ENCODE measurements at regions not wholly inside any gene's neighbourhood (a gene's known extent, or its start where the extent isn't known, plus 50 kb on each side); places are given as distances from the start of the nearest gene placed in this dataset.

DNA sequence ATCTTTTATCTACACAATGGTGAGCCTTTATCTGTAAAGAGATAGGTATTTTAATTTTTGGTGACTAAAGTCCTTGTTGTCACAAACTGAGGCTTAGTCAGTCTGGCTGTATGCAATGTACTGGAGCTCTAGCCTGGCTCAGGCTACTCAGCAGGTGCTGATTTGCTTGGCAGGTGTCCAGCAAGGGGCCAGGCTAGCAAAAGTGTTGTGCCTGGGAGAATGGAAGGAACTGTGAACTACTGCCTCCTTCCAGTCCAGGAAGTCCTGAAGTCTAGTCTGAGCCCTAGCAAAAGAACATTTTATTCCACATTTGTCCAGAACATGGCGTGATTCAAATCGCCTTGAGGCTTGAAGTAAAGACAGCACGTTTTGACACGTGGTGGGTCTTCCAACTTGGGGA lies 260.5 kb downstream of the CCDC85A start:
- DNase-seq (ENCODE audit: extremely low read depth, low read depth), result no peak

DNA sequence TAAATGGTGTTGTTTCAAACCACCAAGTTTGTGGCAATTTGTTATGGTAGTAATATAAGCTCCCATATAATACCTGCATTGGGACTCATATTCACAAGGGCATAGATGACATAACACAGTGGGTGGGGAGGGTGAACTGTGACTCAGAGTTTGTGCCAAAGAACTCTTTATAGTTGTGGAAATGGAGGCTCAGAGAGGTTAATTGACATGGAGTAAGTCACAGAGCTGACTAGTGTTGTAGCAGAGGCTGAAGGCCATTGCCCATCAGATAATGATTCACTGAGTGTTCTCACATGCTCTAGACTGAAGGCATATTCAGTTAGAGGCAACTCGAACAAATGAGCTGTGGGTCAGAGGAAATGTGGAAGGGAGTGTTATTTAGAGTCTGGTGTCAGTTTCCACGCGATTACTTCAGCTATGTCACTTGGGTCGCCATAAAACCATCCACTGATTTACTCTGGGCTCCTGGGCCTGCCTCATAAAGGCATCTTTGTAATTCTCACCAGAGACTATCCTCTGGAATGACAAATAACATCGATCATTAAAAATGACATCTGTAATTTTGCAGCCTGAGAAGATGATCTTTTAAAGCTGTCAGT lies 264.7 kb downstream of the CCDC85A start:
- DNase-seq (ENCODE audit: extremely low read depth, low read depth), result no peak

DNA sequence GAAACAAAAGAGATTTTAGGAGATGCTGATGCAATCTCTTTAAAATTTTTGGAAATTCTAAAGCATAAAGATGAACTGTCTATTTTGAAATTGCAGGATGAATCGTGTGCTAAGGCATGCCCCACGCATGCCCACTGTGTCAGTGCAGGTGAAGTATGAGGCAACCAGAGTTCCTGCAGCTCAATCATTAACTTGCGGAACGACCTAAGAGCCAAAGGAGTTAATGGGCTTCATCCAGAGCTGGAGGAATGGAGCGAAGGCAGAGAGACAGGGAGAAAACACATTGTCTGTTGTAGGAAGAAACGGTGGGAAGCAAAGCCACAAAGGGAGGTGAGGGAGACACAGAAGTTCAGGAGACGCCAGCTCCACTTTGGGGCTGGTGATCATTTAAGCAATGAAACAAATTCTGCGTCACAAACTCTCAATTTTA lies 265.2 kb downstream of the CCDC85A start:
- DNase-seq (ENCODE audit: extremely low read depth, low read depth), result no peak

DNA sequence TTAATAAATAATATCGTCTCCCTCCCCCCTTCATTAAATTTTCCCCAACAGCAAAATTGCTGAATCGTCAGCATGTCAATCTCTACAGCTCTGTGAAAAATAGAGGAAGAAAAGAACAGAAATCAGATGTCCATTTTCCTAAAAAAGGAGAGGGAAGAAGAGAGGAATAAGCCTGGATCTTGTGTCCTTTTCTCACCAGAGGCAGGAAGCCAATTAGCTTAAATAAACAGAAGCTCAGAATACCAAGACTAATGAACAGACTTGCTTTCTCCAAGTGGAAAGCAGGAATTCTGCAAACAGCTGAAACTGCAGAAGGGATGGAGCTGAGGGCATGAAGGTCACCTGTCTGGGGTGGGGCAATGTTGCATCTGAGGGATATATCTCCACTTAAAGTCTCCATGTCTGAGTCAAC lies 265.7 kb downstream of the CCDC85A start:
- DNase-seq (ENCODE audit: extremely low read depth, low read depth), result no peak

DNA sequence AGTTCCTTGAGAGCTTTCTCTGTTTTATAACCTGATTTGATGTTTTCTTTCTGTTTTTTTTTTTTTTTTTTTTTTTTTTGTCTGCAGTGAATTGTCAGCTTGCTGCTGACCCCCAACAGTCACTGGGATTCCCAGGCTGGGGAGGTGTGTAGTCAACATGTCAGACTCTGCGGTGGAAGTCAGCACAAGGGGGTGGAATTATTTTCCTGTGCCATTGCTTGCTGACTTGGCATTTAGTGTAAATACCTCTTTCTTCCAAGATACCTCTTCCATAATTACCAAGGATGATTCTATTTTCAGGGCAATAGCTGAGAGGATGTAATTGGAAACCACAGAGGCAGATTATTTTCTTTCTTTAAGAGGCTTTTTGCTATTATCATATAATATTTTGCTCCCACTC lies 266.3 kb downstream of the CCDC85A start:
- no peak for DNase-seq (ENCODE audit: extremely low read depth, low read depth)

DNA sequence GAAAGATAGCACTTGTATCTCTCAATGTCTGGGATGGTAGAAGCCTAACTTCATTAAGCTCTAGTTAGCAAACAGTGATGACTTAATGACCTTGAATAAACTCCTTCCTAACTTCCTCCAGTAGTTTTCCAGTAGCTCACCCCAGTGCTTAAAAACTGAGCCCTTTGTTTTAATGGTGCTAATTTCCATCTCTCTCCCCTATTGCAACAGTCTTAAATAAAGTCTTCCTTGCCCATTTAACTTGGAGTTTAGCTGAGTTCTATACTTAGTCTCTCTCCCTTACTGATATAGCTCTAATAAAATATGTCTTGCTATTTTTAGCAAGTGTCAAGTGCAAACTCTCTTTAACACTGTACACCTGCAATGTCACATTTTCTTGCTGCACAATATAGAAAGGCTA lies 267.0 kb downstream of the CCDC85A start:
- DNase-seq (ENCODE audit: extremely low read depth, low read depth), result no peak

DNA sequence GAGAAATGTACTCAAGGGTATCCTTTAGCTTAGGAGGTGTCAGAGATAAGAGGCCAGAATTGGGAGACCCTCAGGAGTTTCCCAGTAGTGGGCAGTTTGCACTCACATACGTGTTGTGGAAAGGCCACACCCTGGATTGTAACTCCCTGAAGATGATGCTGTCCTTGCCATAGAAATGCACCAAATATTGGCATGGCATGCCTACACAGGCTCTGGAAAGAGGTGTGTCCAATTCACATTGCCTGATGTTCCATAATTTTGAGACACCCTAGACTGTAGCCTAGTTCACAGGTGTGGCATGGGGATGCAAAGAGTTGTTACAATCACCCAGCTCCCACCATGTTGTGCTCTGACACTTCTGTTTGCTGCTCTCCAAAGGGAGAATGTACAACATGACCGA lies 271.9 kb downstream of the CCDC85A start:
- DNase-seq (ENCODE audit: extremely low read depth, low read depth), result no peak

DNA sequence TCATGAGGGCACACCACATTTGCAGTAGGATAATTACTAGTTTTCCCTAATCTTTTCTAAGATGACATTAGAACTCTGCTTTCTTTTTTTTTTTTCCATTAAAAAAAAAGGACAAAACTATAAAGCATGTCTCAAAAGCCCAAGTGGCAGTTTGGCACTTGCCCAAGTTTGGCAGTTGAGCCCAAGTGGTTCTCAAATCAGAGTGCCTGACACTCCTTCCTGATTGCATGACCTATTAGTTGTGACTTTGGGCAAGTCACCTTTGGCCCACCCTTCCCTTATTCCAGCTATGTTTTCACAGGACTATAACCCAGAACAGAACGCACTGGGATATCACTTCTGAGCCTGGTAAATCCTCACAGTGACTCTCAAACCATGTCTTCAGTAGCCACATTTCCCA lies 273.0 kb downstream of the CCDC85A start:
- DNase-seq (ENCODE audit: extremely low read depth, low read depth), result no peak

DNA sequence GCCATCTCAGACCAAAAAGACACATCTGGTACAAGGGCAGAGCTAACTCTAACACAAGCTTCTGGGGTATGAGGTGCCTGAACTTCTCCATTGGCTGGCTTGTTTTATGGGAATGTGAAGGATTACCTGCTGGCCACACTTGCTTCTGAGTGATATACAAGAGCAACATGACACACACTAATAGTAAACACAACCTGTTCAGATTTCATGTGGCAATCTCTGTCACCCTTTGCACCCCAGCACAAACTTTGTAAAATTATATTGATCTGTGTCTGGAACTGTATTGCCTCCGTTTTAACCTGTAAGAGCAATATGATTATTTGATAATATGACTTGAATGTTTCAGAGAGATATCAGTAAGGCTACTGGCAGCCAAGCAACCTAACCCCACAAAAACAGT lies 276.7 kb downstream of the CCDC85A start:
- no peak for DNase-seq (ENCODE audit: extremely low read depth, low read depth)

DNA sequence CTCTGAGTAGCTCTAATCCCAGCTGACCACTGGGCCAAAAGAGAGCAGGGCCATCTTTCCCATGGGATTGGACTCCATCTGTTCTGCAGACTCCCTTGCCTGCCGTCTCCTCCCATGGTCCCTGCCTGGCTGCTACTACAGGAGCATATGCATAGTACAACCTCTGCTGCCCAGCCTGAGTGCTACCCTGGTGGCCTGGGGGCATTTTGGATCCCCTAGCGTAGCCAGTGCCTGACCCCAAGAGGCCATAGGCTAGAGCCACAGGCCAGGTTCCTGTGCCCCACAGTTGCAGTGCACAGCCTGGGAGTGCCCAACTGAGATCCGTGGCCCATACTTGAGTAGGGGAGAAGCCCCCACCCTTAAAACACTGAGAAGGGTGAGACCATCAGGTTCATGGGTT lies 280.3 kb downstream of the CCDC85A start:
- no peak for DNase-seq (ENCODE audit: extremely low read depth, low read depth)

DNA sequence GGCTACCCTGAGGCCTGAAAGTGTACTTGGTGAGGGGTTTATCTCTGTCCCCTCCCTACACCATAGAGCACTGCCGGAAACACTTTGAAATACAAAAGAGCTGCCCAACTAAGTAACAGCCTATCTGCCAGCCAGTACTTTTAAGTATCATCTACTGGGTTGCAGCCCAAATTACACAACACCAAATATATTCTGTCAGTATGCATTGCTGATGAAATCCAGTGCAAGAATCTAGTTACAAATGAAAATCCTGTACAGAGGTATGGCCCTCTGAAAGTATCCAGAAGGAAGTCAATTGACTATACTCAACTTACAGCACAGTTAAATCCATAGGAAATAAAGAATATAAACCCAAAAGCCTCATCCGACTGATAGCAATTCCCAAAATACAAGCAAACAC lies 280.8 kb downstream of the CCDC85A start:
- DNase-seq (ENCODE audit: extremely low read depth, low read depth), result peak; percentile 13

DNA sequence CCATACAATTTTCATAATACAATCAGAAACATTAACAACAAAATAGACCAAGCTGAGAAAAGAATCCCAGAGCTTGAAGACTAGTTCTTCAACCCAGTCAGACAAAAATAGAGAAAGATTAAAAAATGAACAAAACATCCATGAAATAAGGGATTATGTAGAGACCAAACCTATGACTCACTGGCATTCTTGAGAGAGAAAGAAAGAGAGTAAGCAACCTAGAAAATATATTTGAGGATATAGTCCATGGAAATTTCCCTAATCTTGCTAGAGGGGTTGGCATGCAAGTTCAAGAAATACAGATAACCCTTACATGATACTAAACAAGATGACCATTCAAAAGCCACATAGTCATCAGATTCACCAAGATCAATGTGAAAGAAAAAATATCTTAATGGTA lies 281.7 kb downstream of the CCDC85A start:
- DNase-seq (ENCODE audit: extremely low read depth, low read depth), result no peak

DNA sequence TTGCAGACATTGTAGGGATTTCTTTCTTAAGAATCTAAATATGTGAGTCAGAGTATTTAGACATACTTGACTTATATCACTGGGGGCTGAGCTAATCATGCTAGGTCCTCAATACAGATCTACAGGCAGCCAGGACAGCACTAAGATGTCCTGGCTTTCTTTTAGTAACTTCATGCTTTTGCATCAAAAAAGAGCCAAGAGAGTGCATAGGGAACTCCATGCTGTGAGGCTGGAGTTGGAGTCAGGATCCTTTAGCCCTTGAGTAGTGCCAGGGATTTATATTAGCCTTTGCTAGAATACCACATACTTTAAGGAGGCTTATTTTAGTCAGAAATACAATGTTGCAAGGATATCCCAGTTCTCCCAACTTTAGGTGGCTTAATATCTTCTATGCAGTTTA lies 289.7 kb downstream of the CCDC85A start:
- no peak for DNase-seq (ENCODE audit: extremely low read depth, low read depth)

DNA sequence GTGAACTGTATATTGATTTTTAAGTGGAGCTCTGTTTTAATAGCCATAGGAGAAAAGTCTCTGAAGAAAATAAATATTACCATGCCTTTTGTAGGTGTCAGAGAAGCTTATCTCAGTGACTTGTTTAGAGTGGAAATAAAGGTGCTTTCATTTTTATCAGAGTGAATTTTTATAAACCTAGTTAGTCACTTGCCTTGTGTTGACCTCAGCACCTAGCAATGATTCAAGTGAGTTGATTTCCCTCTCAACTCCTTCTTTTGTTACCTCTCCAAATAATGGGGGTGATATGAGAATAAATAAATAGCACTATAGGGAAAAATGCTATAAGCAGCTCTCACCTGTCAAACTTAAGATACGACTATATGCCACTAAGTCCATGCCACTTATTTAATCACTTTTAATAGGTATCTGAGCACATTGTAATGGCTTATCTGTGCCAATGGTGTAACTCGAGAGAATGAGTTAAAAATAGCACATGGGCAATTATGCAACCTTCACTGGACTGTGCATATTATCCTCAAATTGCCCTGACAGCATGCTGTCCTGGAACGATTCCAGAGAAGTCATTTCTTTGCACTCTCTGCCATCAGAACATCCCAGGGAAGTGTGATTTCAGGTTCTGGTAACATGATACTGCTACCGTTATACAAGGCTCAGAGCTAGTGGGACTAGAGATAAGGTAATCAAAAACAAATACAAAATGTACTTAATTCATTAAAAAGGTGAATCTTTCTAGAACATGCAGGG lies 290.8 kb downstream of the CCDC85A start:
- no peak for DNase-seq (ENCODE audit: extremely low read depth, low read depth)

DNA sequence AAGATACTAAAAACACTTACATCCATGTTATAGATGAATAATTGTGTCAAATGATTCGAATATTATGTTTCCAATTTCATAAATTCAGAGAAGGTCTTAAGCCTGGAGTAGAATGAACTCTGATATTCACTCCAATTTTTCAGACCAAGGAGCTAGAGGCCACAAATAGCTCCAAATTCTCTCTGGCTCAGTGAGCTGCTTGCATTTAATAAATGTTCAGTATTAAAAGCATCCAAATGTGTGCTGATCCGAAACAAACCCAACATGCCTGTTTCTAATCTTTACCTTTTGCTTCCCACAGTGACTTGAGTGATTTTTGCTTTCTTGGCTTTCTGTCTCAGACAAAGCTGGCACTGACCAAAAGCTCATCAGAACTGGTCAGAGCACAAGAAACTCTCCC lies 291.4 kb downstream of the CCDC85A start:
- DNase-seq (ENCODE audit: extremely low read depth, low read depth), result no peak

DNA sequence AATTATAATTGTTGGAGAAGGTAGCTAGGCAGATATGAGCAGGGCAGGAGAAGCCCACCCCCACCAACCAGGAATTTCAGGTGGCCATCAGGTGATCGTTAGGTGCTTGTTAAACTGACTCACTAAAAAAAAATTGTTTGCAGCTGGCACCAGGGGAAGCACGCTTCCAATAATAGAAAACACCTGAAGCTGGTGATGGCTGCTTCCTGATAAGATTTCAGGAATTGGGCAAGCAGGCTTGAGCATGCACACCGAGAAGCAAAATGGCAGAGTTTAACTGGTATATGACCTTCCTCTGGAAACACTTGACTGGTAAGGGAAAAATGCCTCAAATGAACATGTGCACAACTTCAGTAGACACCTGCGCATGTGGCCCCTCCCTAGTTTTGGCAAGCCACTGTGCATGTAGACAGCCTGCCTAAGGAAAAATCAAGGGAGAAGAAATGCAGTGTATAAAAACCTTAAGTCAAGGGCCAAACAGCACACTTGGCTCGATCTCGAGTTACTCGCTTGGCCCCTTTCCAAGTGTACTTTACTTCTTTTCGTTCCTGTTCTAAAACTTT lies 292.8 kb downstream of the CCDC85A start:
- DNase-seq (ENCODE audit: extremely low read depth, low read depth), result no peak

DNA sequence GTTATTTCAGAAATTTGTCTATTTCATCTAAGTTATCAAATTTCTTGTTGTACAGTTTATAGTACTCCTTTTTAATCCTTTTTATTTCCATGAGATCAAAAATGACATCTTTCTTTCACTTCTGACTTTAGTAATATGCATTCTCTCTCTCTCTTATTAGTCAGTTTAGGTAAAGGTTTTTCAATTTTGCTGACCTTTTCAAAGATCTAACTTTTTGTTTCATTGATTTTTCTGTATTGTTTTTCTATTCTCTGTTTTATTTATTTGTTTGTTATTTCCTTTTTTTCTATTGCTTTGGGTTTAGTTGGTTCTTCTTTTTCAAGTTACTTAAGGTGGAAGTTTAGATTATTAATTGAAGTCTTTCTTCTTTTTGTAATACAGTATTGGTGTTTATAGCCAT lies 294.2 kb downstream of the CCDC85A start:
- no peak for DNase-seq (ENCODE audit: extremely low read depth, low read depth)

DNA sequence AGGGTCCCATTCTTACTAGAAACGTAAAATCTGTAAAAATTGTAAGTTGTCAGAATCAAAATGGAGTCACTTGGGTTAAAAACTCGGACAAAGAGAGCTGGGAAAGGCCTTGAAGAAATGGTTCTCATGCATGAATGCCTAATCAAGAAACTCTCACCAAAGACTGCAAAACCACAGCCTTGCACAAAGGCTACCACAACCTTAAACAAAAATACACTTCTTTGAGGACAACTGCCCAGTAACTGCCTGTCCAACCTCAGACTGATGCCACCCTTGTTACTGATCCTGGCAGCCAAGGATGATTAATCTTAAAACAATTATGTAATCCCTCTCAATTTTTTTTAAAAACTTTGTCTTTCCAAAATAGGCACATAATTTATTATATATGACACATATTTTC lies 299.3 kb downstream of the CCDC85A start:
- DNase-seq (ENCODE audit: extremely low read depth, low read depth), result no peak

DNA sequence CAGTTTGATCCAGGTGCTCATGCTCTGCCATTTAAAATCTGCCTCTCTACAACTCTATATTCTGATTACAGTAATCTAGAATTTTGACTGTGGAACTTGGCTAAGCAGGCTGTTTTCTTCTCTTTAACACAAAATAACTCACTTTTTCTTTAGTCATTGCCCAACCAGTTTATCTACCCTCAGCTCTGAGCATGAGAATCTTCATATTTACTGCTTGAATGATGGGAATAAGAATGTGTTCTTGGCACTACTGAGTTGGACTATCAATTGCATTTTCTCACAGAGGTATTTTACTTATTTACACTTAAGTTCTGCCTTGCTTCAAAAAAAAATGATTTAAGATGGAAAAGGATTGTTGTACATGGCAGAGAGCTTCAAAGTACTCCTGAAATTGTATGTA lies 301.1 kb downstream of the CCDC85A start:
- no peak for DNase-seq (ENCODE audit: extremely low read depth, low read depth)

DNA sequence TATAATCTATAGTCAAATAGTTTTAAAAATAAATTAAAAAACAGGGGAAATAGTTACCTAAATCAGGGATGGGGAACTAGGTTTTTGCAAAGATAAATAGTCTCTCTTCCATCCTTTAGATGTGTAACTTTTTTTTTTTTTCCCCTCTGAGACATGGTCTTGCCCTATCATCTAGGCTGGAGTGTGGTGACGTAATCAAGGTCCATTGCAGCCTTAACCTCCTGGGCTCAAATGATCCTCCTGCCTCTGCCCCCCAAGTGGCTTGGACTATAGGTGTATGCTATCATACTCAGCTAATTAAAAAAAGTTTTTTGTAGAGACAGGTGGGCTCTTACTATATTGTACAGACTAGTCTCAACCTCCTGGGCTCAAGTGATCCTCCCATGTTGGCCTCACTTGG lies 316.5 kb downstream of the CCDC85A start:
- no peak for DNase-seq (ENCODE audit: extremely low read depth, low read depth)

DNA sequence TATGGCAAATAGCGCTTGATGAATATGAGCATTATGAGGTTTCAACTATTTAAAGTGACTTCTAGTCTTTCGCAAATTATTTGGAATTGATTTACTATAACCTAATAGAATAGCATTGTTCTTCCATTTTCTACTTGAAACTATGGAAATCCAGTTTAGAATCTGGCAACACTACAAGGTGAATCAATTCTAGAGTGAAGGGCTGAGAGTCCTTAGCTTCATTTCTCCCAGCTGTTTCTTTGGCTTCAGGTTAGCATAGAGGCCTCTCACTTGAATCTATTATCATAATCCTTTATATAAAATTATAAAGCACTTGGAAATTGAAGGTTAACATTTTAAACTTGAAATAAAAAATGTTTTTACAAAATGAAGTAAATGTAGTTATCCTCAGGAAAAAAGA lies 318.8 kb downstream of the CCDC85A start:
- DNase-seq (ENCODE audit: extremely low read depth, low read depth), result no peak

DNA sequence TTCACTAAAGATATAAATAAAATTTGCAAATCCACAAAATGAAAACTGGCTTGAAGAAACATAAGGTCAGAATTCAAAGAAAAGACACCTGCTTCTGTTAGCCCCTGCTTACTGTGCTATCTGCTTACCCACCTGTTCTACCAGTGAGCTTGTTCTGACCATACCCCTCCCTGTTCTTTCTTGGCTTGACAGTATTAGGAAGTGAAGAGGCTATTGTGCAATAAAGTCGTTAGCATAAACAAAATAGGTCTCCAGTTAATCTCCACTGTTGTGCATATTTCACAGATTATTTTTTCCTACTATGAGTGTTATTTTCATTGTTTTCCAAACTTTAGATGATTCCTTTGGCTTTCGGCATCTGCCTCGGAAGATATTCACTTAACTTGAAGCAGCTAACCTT lies 322.1 kb downstream of the CCDC85A start:
- DNase-seq (ENCODE audit: extremely low read depth, low read depth), result no peak

Data from NCI-H460 (cell line).